ENCODE measurements at regions not wholly inside any gene's neighbourhood (a gene's known extent, or its start where the extent isn't known, plus 50 kb on each side); places are given as distances from the start of the nearest gene placed in this dataset.

DNA sequence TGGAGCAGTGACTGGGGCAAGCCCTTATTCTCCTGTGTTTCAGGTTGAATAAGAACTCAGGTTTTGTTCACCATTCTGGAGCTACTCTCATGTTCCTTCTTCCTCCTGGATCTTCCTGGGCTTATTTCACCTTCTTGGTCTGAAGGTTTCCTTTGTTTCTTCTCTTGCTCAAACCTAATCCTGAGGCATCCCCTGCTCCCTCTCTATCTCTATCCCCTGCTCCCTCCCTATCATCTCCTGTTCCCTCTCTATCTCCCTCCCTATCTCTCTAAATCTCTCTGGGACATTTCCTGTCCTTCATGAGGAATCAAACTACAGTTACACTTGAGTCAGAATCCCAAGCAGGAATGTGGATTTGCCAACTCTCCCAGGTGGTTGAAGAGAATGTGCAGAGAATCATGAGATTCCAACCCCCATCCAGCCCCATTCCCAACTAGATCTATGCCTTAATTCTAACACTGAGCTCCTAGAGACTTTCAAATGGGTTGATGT, 134.9 kb upstream of the ZIC3 start:
- Histone ChIP-seq H3K36me3 (ENCODE audit: control insufficient read depth, insufficient read depth, low read length) (no peaks in the 10 kb centered on the region), H3K27me3 (ENCODE audit: control insufficient read depth, insufficient read depth, low read length, poor library complexity, severe bottlenecking) (no peaks in the 10 kb centered on the region), H3K9ac (ENCODE audit: extremely low read depth, low read length, poor library complexity, severe bottlenecking) (peak overlapping the region; percentile 53), H3K27ac (ENCODE audit: low read depth, low read length) (peak overlapping the region; percentile 63), H3K4me1 (ENCODE audit: control insufficient read depth, insufficient read depth, low read length) (no peaks in the 10 kb centered on the region), H3K9me3 (ENCODE audit: control insufficient read depth, low read length) (peaks cover 6% of the 10 kb centered on the region), H3K4me3 (ENCODE audit: low read length) (peak overlapping the region; percentile 72)
- TF ChIP-seq, protein P1, sequence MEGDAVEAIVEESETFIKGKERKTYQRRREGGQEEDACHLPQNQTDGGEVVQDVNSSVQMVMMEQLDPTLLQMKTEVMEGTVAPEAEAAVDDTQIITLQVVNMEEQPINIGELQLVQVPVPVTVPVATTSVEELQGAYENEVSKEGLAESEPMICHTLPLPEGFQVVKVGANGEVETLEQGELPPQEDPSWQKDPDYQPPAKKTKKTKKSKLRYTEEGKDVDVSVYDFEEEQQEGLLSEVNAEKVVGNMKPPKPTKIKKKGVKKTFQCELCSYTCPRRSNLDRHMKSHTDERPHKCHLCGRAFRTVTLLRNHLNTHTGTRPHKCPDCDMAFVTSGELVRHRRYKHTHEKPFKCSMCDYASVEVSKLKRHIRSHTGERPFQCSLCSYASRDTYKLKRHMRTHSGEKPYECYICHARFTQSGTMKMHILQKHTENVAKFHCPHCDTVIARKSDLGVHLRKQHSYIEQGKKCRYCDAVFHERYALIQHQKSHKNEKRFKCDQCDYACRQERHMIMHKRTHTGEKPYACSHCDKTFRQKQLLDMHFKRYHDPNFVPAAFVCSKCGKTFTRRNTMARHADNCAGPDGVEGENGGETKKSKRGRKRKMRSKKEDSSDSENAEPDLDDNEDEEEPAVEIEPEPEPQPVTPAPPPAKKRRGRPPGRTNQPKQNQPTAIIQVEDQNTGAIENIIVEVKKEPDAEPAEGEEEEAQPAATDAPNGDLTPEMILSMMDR (conservative IDR thresholded peaks at IDR 0.05): no peak
- H3K4me3 Mint-ChIP-seq: peak overlapping the region; percentile 35
- no peaks in the 10 kb centered on the region for H3K36me3 Mint-ChIP-seq (ENCODE audit: low read depth)
- no peaks in the 10 kb centered on the region for H3K27me3 Mint-ChIP-seq (ENCODE audit: insufficient read depth)
- H3K4me1 Mint-ChIP-seq: peaks cover 8% of the 10 kb centered on the region
- H3K27ac Mint-ChIP-seq: peak overlapping the region; percentile 67
- DNase-seq: peak; percentile 58
- H3K9me3 Mint-ChIP-seq: peaks cover 57% of the 10 kb centered on the region

GRCh38 chrX:137430301-137430700, 135.6 kb upstream of the ZIC3 start:
- peaks cover 4% of the 10 kb centered on the region for H3K9me3 ChIP-seq (ENCODE audit: control insufficient read depth, low read length)
- H3K9ac ChIP-seq (ENCODE audit: extremely low read depth, low read length, poor library complexity, severe bottlenecking): peak overlapping the region; percentile 53
- 0% methylated on average over 3 of the region's 17 CpGs; no CpG with 5 or more reads in 1 of the 2 experiments for WGBS, 2 experiments (ENCODE audit: insufficient coverage in 1 of 2, insufficient read length in 1 of 2)
- TF ChIP-seq, protein P1 (conservative IDR thresholded peaks at IDR 0.05): no peak
- H3K4me1 ChIP-seq (ENCODE audit: control insufficient read depth, insufficient read depth, low read length): no peaks in the 10 kb centered on the region
- peak overlapping the region; percentile 81 for H3K4me3 ChIP-seq (ENCODE audit: low read length)
- H3K27ac ChIP-seq (ENCODE audit: low read depth, low read length): peak overlapping the region; percentile 90
- no peaks in the 10 kb centered on the region for H3K27me3 ChIP-seq (ENCODE audit: control insufficient read depth, insufficient read depth, low read length, poor library complexity, severe bottlenecking)
- peak overlapping the region; percentile 87 for H3K27ac Mint-ChIP-seq
- H3K36me3 Mint-ChIP-seq (ENCODE audit: low read depth): no peaks in the 10 kb centered on the region
- peaks cover 55% of the 10 kb centered on the region for H3K9me3 Mint-ChIP-seq
- peaks cover 3% of the 10 kb centered on the region for H3K27me3 Mint-ChIP-seq (ENCODE audit: insufficient read depth)
- peak; percentile 82 for DNase-seq
- H3K36me3 ChIP-seq (ENCODE audit: control insufficient read depth, insufficient read depth, low read length): no peaks in the 10 kb centered on the region
- H3K4me1 Mint-ChIP-seq: peaks cover 8% of the 10 kb centered on the region
- peak overlapping the region; percentile 62 for H3K4me3 Mint-ChIP-seq

- H3K27me3 Mint-ChIP-seq (ENCODE audit: insufficient read depth): peaks cover 5% of the 10 kb centered on the region
- H3K4me1 ChIP-seq (ENCODE audit: control insufficient read depth, insufficient read depth, low read length): no peaks in the 10 kb centered on the region
- DNase-seq: peak; percentile 83
- peak overlapping the region; percentile 62 for H3K4me3 Mint-ChIP-seq
- H3K36me3 ChIP-seq (ENCODE audit: control insufficient read depth, insufficient read depth, low read length): no peaks in the 10 kb centered on the region
- H3K9me3 ChIP-seq (ENCODE audit: control insufficient read depth, low read length): no peaks in the 10 kb centered on the region
- peak overlapping the region; percentile 51 for H3K9ac ChIP-seq (ENCODE audit: extremely low read depth, low read length, poor library complexity, severe bottlenecking)
- H3K27me3 ChIP-seq (ENCODE audit: control insufficient read depth, insufficient read depth, low read length, poor library complexity, severe bottlenecking): no peaks in the 10 kb centered on the region
- 0 to 1% methylated on average over 4 to 44 of the region's 44 CpGs for WGBS, 2 experiments (ENCODE audit: insufficient coverage in 1 of 2, insufficient read length in 1 of 2)
- peaks cover 50% of the 10 kb centered on the region for H3K9me3 Mint-ChIP-seq
- H3K4me1 Mint-ChIP-seq: peaks cover 12% of the 10 kb centered on the region
- TF ChIP-seq, protein P1 (conservative IDR thresholded peaks at IDR 0.05): peak; percentile 71
- peak overlapping the region; percentile 87 for H3K27ac Mint-ChIP-seq
- H3K27ac ChIP-seq (ENCODE audit: low read depth, low read length): peak overlapping the region; percentile 90
- peak overlapping the region; percentile 81 for H3K4me3 ChIP-seq (ENCODE audit: low read length)
- no peaks in the 10 kb centered on the region for H3K36me3 Mint-ChIP-seq (ENCODE audit: low read depth)
Observed at GRCh38 chrX:137428766-137429591, 136.9 kb upstream of the ZIC3 start.

All from endodermal cell (in vitro differentiated cells).